ENCODE measurements at regions not wholly inside any gene's neighbourhood (a gene's known extent, or its start where the extent isn't known, plus 50 kb on each side); places are given as distances from the start of the nearest gene placed in this dataset.
"Not testable (repeated sequence)": the region's sequence is repeated elsewhere in the genome, so short reads cannot be mapped to it uniquely, and the experiment has no call there.

- TF ChIP-seq CTCF (IDR thresholded peaks at IDR 0.05; ENCODE audit: extremely low read depth in 1 of 2, insufficient read depth in 1 of 2, low read depth in 1 of 2, low read length in 2 of 2); EZH2 (IDR thresholded peaks at IDR 0.05; ENCODE audit: borderline replicate concordance, low read depth, low read length, severe bottlenecking); POLR2A (IDR thresholded peaks at IDR 0.05; ENCODE audit: low read depth, low read length): not testable (repeated sequence)
Observed at GRCh38 chr7:57241236-57241635, 109.0 kb upstream of the ZNF479 start.

Data from endothelial cell of umbilical vein (primary cell).